Fibroblast of peridontal ligament (primary cell): ENCODE measurements at regions not wholly inside any gene's neighbourhood (a gene's known extent, or its start where the extent isn't known, plus 50 kb on each side); places are given as distances from the start of the nearest gene placed in this dataset.
A peak's percentile ranks its signal among the peaks of the same experiment; 100 is the strongest.

Experiments
- DNase-seq: peaks from one replicate; pipeline ENCODE4 v3.0.0-alpha.2; 2010; ENCODE audit errors: extremely low read depth

DNA sequence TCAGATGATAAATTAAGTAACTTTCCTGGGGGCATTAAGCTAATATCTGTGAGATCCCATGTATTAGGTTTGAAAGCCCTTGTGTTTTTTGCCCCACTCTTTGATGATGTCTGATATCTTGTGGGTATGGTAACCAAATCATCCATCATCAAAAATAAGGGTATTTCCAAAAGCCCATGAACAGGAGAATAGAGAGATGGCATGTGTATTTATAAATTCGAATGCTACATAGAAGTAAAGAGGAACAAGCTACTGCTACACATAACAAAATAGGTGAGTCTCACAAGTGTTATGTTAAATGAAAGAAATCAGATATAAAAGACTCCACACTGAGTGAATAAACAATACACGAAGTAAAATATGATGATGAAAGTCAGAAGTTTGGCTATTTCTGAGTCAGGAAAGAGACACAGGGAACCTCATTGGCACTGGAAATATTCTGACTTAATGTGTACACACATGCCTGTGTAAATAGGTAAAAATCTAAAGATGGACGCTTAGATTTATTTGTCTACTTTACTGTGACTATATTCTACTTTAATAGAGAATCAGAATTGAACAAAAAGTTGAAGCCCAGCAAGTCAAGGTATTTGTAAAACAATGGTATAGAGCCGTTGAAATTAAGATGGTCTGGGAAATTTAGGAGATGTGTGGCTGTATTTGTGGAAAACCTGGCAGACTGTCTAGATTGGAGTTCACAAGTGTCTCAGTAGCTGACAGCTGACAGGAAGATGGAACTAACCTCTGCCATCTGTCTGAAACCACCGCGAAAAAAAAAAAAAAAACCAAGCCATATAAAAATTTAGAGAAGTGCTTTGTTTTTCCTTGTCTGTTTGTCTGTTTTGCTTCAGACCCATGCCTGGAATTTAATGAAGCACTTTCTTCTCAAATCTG is 111.0 kb upstream of the TGFBR2 start:
- DNase-seq = peak; percentile 14

DNA sequence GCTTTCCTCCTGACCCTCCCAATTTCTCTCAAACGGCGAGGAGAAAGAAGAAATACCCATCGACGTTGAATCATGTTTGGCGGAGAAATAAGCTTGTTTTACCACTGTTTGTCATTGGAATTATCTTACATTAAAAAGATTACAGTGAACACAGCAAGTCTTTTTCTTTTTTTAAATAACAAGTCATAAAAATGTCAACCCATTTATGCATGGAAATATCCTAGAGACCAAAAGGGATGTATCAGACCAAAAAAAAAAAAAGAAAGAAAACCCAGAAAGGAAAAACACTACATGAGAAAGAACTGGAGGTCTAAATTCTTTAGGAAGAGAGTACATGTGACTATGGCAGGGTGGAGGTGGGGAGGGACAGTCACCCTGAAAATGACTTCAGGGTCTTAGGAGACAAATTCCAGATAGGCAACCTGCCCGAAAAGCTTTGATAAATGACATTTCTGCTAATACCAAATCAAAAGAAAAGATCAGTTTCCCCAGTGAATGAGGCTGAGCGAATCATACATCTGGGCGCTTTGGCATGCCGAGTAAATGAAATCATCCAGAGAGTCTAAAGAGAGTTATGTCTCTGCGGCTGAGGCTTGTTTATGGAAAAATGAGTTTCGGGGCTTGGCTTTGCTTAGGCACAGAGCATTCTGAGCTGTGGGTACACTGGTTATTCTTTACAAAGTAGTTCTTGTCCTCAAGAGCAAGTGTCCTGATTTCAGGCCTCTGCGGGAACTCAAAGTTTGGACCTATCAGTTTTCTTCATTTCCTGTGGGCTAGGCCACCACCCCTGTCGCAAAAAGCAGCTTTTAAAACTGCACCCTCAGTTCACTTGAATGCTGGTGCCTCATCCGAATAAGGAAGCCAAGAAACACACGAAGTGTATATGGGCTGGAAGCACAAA is 110.1 kb upstream of the TGFBR2 start:
- peak; percentile 89 for DNase-seq

DNA sequence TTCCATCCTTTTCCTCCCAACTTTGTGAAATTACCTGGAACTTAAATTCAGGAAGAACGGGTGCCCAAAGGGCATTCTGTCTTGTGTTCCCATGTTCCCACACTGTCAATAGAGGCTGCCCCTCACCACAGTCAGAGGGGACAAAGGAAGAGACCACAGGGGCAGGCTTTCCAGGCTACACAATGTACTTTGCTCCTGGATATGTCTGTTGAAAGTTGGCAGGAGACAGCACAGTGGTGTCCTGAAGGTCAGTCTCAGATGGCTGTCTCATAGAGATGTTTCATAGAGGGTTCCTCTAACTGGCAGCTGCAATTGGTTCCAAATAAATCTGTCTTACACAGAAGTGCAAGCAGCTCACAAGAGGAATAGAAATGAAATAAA is 107.8 kb upstream of the TGFBR2 start:
- no peak for DNase-seq

DNA sequence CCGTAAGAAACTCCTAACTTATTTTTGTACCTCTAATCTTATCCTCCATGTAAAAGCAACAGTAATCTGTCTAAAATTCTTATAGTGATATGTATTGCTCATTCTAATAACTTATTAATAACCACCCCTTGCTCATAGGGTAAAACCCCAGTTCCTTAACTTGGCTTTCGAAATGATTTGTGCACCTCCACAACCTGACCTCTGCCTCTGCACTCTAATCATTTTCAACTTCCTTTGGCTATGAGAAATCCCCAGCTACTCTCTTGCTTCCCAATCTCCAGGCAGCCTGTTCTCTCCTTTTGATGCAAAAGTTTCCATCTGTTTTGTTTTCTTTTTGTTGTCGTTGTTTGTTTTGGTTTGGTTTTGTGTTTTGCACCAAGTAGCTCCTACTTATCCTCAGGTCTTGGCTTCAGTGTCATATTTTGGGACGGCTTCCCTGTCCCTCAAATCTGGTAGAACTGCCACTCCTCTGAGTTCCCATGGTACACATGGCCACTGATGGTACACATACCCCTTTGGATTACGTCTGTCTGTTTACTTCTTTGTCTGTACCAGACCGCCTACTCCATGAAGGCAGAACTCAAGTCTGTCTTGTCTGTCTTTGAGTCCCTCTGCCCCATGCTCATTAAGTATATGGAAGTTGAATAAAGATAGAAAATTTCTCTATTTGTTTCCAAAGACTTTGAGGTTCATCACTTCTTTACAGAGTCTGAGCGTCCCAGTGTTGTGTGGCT is 105.6 kb upstream of the TGFBR2 start:
- DNase-seq = no peak

DNA sequence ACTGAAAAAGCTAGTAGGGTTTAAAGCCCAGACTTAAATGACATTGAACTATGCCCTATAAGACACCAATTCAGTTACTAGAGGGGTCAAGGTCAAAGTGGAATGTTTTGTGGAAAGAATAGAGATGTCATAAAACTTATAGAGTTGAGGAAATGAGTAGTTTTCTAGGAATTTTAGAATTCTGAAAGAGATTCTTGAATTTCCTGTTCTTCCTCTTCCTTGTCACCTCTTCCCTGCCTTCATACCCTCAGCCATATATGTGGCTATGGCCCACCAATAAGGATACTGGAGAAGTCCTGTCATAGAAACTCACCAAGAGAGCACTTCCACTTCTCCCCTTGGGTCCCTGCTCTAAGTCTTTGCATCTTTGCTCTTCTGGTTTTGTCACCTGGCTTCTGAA is 104.9 kb upstream of the TGFBR2 start:
- DNase-seq = no peak

DNA sequence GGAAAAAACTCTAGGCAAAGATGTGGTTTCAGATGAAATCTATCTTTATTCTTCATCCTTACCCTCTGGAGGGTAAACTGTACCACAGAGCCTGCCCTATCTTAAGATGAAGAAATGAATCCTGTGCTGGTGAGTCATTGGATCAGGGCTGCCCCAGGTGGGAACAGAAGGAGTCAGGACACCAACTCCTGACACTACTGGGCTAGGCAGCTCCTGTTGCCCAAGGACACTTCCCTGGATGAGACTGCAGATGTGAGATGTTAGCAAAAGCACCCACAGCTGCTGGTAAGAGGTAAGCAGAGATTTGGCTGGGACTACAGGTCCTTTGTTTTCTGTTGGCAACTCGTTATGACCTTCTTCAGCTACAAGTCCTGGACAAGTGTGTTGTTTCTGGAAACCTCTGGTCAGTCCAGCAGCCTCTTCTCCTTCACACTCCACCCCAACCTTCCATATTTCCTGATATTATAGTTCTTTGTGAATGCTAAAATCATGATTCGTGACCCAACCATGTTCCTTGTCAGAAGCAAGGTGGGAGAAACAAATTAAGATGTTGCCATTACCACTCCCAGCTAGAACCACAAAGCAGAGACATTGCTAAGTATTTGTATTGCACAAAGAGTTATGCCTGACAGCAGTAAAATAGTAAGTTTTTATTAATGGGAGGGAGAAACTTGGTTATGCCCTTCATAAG is 104.2 kb upstream of the TGFBR2 start:
- no peak for DNase-seq

DNA sequence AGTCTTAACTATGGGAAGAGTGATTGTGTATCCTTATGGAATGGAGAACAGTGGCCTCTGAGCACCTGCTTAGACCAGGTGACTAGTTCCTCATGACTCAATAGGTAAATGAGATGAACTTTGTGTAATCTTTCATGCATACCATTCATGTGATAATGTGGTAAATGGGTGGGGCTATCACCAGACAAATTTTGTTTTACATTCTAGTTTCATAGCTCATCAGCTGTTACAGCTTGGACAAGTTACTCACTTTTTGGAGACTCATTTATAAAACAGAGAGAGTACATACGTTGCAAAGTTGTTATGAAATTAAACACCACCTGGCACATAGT is 103.7 kb upstream of the TGFBR2 start:
- DNase-seq = peak; percentile 12

DNA sequence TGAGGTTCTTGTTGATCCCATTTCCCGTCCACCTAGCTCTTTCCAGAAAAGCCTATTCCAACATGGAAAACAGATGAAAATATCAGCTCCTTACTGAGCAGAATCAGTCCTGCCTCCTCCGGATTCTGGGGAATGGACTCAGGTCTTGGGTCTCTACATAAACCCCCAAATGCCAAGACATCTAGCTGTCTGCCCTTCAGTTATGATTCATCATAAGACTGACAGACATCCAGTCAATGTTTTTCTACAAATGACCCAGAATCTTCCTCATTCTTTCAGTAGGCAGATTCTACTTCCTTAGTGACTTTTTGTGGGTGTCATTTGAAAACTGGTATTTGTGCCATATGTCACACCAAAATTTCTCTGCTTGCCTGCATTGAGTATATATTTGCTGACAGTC is 103.0 kb upstream of the TGFBR2 start:
- DNase-seq = no peak

DNA sequence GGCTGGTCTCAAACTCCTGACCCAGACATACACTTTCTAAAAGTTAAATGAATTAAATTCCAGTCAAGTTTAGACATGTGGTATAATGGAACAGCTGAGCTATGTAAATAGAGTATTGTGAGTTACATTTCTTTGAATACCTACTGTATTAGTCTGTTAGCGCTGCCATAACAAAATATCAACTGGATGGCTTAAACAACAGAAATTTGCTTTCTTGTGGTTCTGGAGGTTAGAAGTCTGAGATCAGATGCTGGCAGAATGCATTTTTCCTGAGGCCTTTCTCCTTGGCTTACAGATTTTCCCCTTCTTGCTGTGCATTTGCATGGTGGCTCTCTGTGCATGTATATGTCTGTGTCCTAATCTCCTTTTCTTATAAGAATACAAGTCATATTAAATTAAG is 101.5 kb upstream of the TGFBR2 start:
- DNase-seq = no peak

DNA sequence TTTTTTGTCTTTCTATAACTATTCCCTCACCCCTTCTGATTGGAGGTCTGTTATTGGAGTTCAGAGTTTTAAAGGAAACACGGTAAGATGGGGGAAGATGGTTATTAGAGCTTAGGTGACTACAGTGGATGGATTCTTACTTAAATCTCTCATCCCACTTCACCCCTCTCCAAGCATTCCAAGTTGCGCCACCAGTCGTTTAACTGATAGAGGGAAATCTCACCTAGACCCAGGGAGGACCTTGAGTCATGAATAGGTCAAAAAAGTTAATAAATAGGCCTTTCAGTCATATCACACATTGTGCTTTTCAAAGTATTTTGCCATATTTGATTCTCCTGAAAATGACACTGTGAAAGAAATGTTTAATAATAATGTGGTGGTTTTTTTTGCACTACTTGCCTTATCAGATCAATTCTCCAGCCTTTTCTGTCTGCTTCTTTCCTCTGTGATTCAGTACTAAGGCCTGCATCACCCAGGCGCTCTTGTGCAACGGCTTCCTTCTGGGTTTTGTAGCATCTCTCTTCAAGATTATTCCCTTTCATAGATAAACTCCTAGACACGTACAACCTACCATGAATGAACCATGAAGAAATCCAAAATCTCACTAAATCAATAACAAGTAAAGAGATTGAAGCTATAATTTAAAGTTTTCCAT is 100.4 kb upstream of the TGFBR2 start:
- DNase-seq = no peak

DNA sequence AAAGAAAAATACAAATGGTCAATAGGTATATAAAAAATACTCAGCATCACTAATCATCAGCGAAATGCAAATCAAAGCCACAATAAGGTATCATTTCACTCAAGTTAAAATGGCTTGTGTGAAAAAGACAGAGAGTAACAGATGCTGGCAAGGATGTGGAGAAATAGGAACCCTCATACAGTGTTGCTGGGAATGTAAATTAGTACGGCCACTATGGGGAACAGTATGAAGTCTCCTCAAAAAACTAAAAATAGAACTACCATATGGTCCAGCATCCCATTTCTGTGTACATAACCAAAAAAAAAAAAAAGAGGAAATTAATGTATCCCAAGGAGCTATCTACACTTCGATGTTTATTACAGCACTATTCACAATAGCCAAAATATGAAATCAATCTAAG is 98.1 kb upstream of the TGFBR2 start:
- DNase-seq = no peak

DNA sequence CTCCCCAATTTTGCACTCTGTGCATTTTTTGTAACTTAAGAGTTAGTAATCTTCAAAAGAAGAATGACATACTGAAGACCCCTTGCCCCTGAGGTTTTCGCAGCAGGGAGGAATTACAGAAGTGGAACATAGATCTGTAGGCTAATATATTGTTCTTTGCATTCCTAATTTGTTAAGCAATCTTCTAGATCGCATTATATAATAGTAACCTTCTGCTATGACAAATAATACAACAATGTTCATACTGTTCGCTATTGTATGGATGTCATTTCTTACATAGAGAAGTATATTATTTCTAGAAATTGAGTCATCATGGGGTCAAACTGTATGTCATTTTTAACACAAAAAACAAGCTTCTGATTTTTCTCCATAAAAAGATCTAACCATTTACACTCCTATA is 95.8 kb upstream of the TGFBR2 start:
- DNase-seq = no peak

DNA sequence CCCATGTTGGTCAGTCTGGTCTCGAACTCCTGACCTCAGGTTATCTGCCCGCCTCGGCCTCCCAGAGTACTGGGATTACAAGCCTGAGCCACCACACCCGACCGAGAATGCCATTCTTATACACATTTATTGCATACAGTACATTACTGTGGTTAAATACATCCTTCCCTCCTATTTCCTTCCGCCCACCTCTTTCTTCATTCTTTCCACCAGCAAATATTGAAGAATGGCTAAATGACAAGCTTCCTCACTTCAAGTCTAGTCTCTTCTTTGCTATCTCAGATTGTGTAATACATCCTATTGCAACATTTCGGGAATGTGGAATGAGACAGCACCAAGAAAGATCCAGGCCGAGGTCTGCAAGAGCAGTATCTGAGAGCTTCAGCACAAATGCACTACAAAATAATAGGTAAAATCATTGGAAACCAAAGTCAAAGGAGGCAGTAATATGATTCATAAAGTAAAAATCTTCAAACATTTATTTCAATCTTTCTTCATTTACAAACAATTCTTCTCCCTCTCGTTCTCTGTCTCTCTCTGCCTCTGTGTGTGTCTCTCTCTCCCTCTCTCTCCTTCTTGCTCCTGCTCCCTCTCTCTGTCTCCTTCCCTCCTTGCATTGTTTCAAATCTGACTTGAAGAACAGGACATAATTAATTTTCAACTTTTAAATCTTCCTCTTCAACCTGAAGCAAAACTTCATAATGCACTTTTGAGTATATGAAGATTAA is 94.7 kb upstream of the TGFBR2 start:
- peak; percentile 96 for DNase-seq

DNA sequence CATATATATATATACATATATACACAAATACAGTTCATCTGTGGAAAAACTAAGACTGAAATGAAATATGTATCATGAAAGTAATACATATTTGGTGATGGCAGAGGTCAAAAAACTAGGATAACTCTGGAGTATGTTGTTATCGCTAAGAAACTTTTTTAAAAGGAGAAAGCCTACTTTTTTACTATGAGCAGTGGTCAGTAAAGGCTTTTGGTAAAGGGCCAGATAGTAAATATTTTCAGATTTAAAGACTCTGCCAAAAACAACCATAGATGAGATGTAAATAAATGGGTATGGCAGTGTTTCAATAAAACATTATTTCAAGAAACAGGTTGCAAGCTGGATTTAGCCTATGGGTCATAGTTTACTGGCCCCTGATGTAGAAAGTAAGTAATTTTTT is 93.8 kb upstream of the TGFBR2 start:
- peak; percentile 55 for DNase-seq

DNA sequence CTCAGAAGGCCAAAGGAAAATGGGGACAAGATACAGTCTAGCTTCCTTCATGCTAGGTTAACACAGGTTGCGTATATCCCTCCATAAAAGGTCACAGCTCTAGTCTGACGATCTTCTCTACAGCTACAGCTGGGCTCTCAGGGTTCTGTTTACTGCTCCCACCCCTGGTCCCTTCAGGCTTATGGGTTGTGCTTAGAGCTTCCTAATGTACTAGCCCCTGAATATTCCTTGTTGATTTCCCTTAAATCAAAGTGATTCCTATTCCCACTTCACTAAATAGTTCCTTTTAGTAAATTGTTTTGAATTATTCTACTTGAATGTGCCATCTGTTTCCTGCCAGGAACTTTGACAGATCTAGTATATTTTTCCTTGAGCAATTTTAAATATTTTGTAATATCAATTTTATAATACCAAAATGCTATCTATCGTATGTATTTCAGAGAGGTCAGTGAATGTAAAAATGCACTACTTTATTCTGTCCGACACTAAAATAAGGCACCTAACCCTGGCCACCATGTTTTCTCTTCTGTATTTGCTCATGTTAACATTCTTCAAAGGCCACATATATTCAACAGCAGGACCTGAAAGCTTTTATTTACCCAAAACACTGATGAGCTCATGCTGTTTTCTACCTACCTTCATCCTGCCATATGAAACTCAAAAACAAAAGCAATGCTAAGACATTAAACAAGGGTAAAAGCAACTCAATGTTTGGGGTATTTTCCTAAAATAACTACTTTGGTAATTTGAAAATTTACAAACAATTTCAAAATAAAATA is 92.8 kb upstream of the TGFBR2 start:
- no peak for DNase-seq

DNA sequence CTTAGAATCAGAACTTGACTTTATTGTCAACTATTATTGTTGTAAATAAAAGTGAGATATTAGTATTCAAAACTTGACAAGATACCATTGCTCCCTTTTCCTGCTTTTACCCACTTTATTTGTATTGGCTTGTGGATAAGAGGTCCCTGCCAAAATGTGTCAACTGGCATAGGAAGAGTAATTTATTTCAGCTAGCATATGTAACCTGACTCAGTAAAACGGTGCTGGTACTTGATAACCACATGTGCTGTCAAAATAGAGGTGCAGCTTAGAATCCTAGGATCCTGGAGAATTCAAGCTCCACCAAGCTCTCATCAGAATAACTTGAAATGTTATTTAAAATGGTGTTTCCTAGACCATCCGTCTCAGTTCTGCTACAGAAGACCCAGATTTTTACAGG is 90.2 kb upstream of the TGFBR2 start:
- DNase-seq = peak; percentile 24

DNA sequence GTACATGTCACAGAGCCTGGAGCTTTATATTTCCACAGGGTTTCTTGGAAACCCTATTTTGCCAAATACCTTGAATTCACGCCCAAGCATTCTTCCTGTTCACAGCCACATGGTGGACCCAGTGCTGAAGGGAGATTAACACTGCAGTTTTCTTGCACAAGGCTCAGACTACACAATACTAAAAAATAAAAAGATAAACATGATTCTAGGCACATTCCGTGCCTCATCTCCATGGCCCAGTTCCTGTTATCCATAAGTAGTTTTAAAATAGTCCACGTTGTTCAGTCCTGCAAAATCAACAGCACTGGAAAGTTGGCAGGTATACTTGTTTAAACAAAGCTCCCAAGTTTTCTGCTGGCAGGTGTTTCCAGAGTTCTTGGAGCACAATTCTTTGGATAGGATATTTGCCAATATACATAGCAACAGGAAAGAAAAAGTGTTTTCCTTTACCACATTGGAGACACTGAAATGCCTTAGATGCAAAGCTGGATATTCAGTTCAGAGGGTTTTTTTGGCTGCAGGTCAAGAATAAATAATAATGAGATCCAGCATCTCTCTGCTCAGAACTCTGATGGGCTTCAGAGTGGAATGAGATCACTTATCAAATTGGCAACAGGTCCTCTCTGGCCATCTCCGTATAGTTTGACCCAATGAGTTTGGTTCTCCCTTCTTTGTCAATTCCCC is 88.1 kb upstream of the TGFBR2 start:
- DNase-seq = peak; percentile 44

DNA sequence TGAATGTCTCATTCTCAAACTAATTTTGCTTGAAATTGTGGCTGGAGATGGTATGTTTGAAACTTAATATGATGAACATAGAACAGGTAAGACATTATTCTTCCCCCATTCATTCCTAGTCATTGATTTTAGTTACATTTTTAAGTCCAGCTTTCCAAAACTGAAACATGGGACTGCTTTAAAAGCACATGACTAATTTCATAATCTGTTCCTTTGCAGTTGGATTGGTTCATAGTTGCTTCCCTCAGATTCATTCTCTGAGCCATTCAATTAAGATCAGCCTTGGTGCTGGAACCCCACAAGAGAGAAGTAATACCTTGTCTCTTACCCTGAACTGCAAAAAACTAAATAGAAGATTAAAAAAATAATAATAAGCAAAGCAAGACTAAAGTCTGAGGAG is 87.5 kb upstream of the TGFBR2 start:
- peak; percentile 24 for DNase-seq

DNA sequence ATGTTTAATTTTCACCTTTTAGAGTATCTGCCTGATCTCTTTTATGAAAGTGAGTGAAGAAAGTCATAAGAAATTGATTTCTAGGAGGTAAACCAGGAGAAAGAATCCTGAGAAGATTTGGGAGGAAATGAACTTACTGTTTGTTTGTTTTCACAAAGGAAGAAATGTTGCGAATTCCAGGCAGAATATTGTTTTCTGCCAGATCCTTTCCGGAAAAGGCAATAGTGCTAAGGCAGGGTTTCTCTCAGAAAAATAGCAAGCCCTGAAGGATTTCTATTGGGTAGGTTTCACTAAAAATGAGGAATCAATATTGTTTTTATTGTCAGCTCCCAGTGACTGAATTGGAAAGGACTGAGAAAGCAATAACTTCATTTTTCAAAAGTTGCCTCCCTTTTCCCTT is 85.7 kb upstream of the TGFBR2 start:
- DNase-seq = peak; percentile 24
